ENCODE measurements at regions not wholly inside any gene's neighbourhood (a gene's known extent, or its start where the extent isn't known, plus 50 kb on each side); places are given as distances from the start of the nearest gene placed in this dataset.

- TF ChIP-seq CTCF (IDR thresholded peaks at IDR 0.05): no peak
Observed at GRCh38 chr7:142355328-142355727, 97.5 kb upstream of the PRSS58 start.

- no peak for TF ChIP-seq CTCF (IDR thresholded peaks at IDR 0.05)
Observed at GRCh38 chr7:142353147-142354060, 95.5 kb upstream of the PRSS58 start.

GRCh38 chr7:142352543-142352942, 94.7 kb upstream of the PRSS58 start:
- no peak for TF ChIP-seq CTCF (IDR thresholded peaks at IDR 0.05)

GRCh38 chr7:142351145-142351544, 93.3 kb upstream of the PRSS58 start:
- no peak for TF ChIP-seq CTCF (IDR thresholded peaks at IDR 0.05)

- no peak for TF ChIP-seq CTCF (IDR thresholded peaks at IDR 0.05)
Observed at GRCh38 chr7:142349670-142350405, 92.0 kb upstream of the PRSS58 start.

GRCh38 chr7:142348921-142349405, 91.1 kb upstream of the PRSS58 start:
- TF ChIP-seq CTCF (IDR thresholded peaks at IDR 0.05): no peak

GRCh38 chr7:142348100-142348499, 90.2 kb upstream of the PRSS58 start:
- TF ChIP-seq CTCF (IDR thresholded peaks at IDR 0.05): no peak

Measured in LNCAP (cell line).